Neural progenitor cell (in vitro differentiated cells): ENCODE measurements at regions not wholly inside any gene's neighbourhood (a gene's known extent, or its start where the extent isn't known, plus 50 kb on each side); places are given as distances from the start of the nearest gene placed in this dataset.

Experiments used
- EZH2 ChIP-seq: fragments of 200-600 bp; sonication (generic); IDR thresholded peaks from 2 replicates; pipeline ENCODE4 v1.6.1; 2017; ENCODE audit warnings: antibody characterized with exemption, mild to moderate bottlenecking, moderate library complexity
- EZH2phosphoT487 ChIP-seq: fragments of 200-600 bp; sonication (generic); IDR thresholded peaks from 2 replicates; pipeline ENCODE4 v1.6.1; 2017; ENCODE audit warnings: antibody characterized with exemption
- TF ChIP-seq, protein P1 (sequence below): fragments of 200-600 bp; sonication (generic); IDR thresholded peaks from 2 replicates; pipeline ENCODE4 v1.5.1; 2017; ENCODE audit warnings: antibody characterized with exemption, mild to moderate bottlenecking

DNA sequence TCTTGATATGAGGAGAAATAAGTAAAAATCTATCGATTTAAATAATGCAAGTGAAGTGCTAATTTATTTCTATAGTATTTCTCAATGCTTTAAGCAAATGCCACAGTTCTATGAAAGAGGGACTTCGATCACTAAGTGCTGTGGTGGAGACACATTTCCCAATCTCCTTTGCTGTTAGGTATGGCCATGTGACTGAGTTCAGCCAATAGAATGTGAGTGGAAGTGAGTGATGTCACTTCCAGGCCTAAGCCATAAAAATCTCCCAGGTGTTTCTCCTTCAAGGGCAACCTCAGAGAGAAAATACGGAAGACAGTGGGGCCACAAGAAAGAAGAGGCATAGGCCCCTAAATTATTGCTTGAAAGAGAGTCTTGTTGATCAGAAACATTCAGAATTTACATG lies 100.3 kb upstream of the ANKH start:
- TF ChIP-seq, protein P1, sequence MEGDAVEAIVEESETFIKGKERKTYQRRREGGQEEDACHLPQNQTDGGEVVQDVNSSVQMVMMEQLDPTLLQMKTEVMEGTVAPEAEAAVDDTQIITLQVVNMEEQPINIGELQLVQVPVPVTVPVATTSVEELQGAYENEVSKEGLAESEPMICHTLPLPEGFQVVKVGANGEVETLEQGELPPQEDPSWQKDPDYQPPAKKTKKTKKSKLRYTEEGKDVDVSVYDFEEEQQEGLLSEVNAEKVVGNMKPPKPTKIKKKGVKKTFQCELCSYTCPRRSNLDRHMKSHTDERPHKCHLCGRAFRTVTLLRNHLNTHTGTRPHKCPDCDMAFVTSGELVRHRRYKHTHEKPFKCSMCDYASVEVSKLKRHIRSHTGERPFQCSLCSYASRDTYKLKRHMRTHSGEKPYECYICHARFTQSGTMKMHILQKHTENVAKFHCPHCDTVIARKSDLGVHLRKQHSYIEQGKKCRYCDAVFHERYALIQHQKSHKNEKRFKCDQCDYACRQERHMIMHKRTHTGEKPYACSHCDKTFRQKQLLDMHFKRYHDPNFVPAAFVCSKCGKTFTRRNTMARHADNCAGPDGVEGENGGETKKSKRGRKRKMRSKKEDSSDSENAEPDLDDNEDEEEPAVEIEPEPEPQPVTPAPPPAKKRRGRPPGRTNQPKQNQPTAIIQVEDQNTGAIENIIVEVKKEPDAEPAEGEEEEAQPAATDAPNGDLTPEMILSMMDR, result no peak
- TF ChIP-seq EZH2 (no peak), EZH2phosphoT487 (no peak)
